Heart left ventricle (tissue), 16 donors: ENCODE measurements at regions not wholly inside any gene's neighbourhood (a gene's known extent, or its start where the extent isn't known, plus 50 kb on each side); places are given as distances from the start of the nearest gene placed in this dataset.

Experiments
- ATAC-seq, 4 donors: fragments of 200-7000 bp; cut with Tn5 transposase; one replicate each; pipeline ENCODE4 v1.9.1; 2020 to 2022; ENCODE audit warnings: moderate library complexity in 4 of 4, mild to moderate bottlenecking in 3 of 4, moderate number of reproducible peaks in 1 of 4
- DNase-seq, 5 donors: peaks; one replicate each; pipeline ENCODE4 v3.0.0-alpha.2; 2020
- H3K27ac ChIP-seq, 12 donors: fragments of 200-600 bp; sonication (generic) in 4 of 12; one replicate each; pipeline versions ENCODE4 v1.5.0 to v1.8.0; 2016 to 2022; ENCODE audit warnings: mild to moderate bottlenecking in 2 of 12
- H3K27me3 ChIP-seq, 9 donors: fragments of 200-600 bp; sonication (generic) in 2 of 9; one replicate each; pipeline versions ENCODE4 v1.5.1 to v1.8.0; 2016 to 2022; ENCODE audit warnings: mild to moderate bottlenecking in 3 of 9
- H3K36me3 ChIP-seq, 9 donors: fragments of 200-600 bp; sonication (generic) in 2 of 9; one replicate each; pipeline versions ENCODE4 v1.5.0 to v1.8.0; 2018 to 2022; ENCODE audit warnings: mild to moderate bottlenecking in 2 of 9
- H3K4me1 ChIP-seq, 12 donors: fragments of 200-600 bp; sonication (generic) in 4 of 12; one replicate each; pipeline versions ENCODE4 v1.5.0 to v1.8.0; 2016 to 2022; ENCODE audit warnings: mild to moderate bottlenecking in 3 of 12
- H3K4me3 ChIP-seq, 12 donors: fragments of 200-600 bp; sonication (generic) in 4 of 12; one replicate each; pipeline versions ENCODE4 v1.5.0 to v1.8.0; 2017 to 2022; ENCODE audit warnings: mild to moderate bottlenecking in 9 of 12, moderate library complexity in 4 of 12
- H3K9me3 ChIP-seq, 12 donors: fragments of 200-600 bp; sonication (generic) in 4 of 12; one replicate each; pipeline versions ENCODE4 v1.5.0 to v1.8.0; 2016 to 2022; ENCODE audit warnings: mild to moderate bottlenecking in 1 of 12
- CTCF ChIP-seq, 12 donors: fragments of 200-600 bp; sonication (generic) in 4 of 12; IDR thresholded peaks; one replicate each; pipeline versions ENCODE4 v1.5.0 to v1.8.0; 2018 to 2022; ENCODE audit warnings: antibody characterized with exemption in 12 of 12, mild to moderate bottlenecking in 5 of 12
- POLR2A ChIP-seq, 2 donors: fragments of 450-650 bp; IDR thresholded peaks; one replicate each; pipeline ENCODE4 v1.6.1; 2017; ENCODE audit warnings: antibody characterized with exemption in 2 of 2, mild to moderate bottlenecking in 2 of 2, moderate library complexity in 2 of 2
- WGBS, 4 donors: extraction: QIAGEN DNeasy Blood & Tissue Kit in 2 of 4; methylation state at CpG; one replicate each; pipeline versions ENCODE4 v1.1.5 to v1.1.7; 2013 to 2018; 5-methylcytosine and 5-hydroxymethylcytosine counted together
- intact Hi-C, 10 donors: fragments of 100-400 bp; cut with DNase I; formaldehyde crosslinking; loops; one replicate each; pipeline versions ENCODE4 v1.11.1 to v1.14.2; 2022
- donor health status: ischemic (EF 13 %, LVEDD 7.1; RV severe dilation, severe dysfunction).
- donor health status: healthy with polysubstance abuse.
- donor health status: DM: no; HTN: yes; CAD: no.
- donor health status: DM: no; HTN: no; CAD: no.
- donor health status: ischemic (EF 25% LVEDD 6.9; RV normal size, moderate dysfunction).
- donor health status: ischemic (EF 25% LVEDD 5.7; RV mildly dilated, moderate dysfunction).
- donor health status: healthy.
- donor health status: DM: yes; HTN: yes; CAD: no.
- donor health status: ischemic (EF 35%, LVEDD 5.7; RV mildly dilated, moderate dysfunction).
- donor health status: nonischemic (EF 11% LVEDD 7.7; RV severe dilation, severe dysfunction).
- donor health status: DM: yes; HTN: yes; CAD: no.
- donor health status: PGD.
- donor health status: ischemic (EF 29% LVEDD 5.4; RV normal size, mild dysfunction).
- donor health status: nonischemic (EF 23%, LVEDD 6.1; RV moderate dilation, normal function).

GRCh38 chr9:131804826-131805225, 65.0 kb upstream of the RAPGEF1 start:
- 35 to 54% (median 39%) methylated on average over 3 of the region's 3 CpGs for WGBS, 4 donors
- ATAC-seq: no peak
- intact Hi-C loops: no loop called here

GRCh38 chr9:131803758-131804411, 64.0 kb upstream of the RAPGEF1 start:
- DNase-seq (no peak), ATAC-seq (no peak)
- H3K36me3 ChIP-seq: no peaks in the 10 kb centered on the region
- no peak for TF ChIP-seq CTCF (IDR thresholded peaks at IDR 0.05)
- TF ChIP-seq POLR2A (IDR thresholded peaks at IDR 0.05): no peak
- peaks cover 0 to 6% (median 0%) of the 10 kb centered on the region in 12 donors for H3K4me1 ChIP-seq
- H3K4me3 ChIP-seq: no peak overlapping the region
- H3K27ac ChIP-seq: no peak overlapping the region
- H3K27me3 ChIP-seq: peaks cover 0 to 47% (median 4%) of the 10 kb centered on the region in 9 donors
- intact Hi-C loops: no loop called here
- WGBS, 4 donors: 81 to 88% (median 82%) methylated on average over 3 to 4 of the region's 4 CpGs
- H3K9me3 ChIP-seq: no peaks in the 10 kb centered on the region

More at GRCh38 chr9:131804826-131805225, 65.0 kb upstream of the RAPGEF1 start:
- Histone ChIP-seq H3K4me3 (no peak overlapping the region), H3K9me3 (no peaks in the 10 kb centered on the region), H3K27me3 (peaks cover 0 to 56% (median 10%) of the 10 kb centered on the region in 9 donors), H3K36me3 (no peaks in the 10 kb centered on the region), H3K27ac (no peak overlapping the region), H3K4me1 (peaks cover 0 to 6% (median 0%) of the 10 kb centered on the region in 12 donors)
- no peak for TF ChIP-seq CTCF (IDR thresholded peaks at IDR 0.05)
- no peak for TF ChIP-seq POLR2A (IDR thresholded peaks at IDR 0.05)
- no peak for DNase-seq

DNA sequence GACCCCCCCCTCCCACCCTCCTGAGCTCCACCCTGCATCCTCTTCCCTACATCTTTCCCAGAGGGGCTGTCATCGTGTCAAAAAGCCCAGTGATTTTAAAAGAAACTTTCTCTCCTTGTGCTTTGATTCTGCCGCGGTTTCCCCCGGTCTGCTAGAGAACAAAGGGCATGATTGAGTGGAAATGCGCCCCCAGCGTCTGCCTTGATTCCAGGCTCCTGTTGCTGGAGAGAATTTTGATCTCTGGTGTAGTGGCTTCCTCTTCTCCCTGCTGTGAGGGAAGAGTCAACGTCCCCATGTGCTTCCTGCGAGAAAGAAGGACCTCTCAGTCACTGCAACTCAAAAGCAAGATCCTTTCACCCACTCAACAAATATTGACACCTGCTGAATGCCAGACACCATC, 61.9 kb upstream of the RAPGEF1 start:
- TF ChIP-seq POLR2A (IDR thresholded peaks at IDR 0.05) (no peak), CTCF (IDR thresholded peaks at IDR 0.05) (no peak)
- no peak for ATAC-seq
- Histone ChIP-seq H3K4me3 (no peak overlapping the region), H3K4me1 (no peaks in the 10 kb centered on the region), H3K9me3 (no peaks in the 10 kb centered on the region), H3K27me3 (peaks cover 0 to 32% (median 2%) of the 10 kb centered on the region in 9 donors), H3K27ac (no peak overlapping the region), H3K36me3 (no peaks in the 10 kb centered on the region)
- intact Hi-C loops: no loop called here
- 23 to 34% (median 32%) methylated on average over 8 of the region's 8 CpGs for WGBS, 4 donors
- no peak for DNase-seq

DNA sequence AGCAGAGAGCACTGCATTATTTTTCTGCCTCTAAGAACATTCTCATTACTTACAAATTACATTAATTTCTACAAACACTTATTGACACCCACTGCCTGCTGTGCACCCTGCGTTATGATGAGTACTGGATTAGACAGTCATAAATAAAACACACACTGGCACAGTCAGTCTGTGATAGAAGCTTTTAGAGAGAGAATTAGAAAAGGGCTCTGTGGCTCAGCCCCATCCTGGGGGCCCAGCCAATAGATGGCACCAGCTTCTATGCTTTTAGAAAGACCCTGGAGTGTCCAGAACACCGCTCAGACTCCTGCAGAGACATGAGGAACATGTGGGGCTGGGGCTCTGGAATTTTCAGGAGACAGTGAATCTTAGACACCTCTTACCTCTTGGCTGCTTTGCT, 61.0 kb upstream of the RAPGEF1 start:
- ATAC-seq: no peak
- Histone ChIP-seq H3K9me3 (no peaks in the 10 kb centered on the region), H3K27me3 (peaks cover 0 to 26% (median 2%) of the 10 kb centered on the region in 9 donors), H3K27ac (no peak overlapping the region), H3K4me3 (no peak overlapping the region), H3K4me1 (no peaks in the 10 kb centered on the region), H3K36me3 (no peaks in the 10 kb centered on the region)
- WGBS, 4 donors: 64 to 68% (median 66%) methylated on average over 2 of the region's 2 CpGs
- intact Hi-C loops: no loop called here
- no peak for DNase-seq
- no peak for TF ChIP-seq POLR2A (IDR thresholded peaks at IDR 0.05)
- TF ChIP-seq CTCF (IDR thresholded peaks at IDR 0.05): no peak
